PC-9 (cell line): ENCODE measurements at regions not wholly inside any gene's neighbourhood (a gene's known extent, or its start where the extent isn't known, plus 50 kb on each side); places are given as distances from the start of the nearest gene placed in this dataset.

Experiments
- BruUV-seq: library from RNA; stranded (reverse); fragments of 400-500 nt; replicated peaks from 2 replicates; lab custom pipeline; 2021; lab: Mats Ljungman, UMichigan
- CTCF ChIA-PET: fragments of 300-600 bp; sonication (Branson Sonifier 250); formaldehyde crosslinking; loops from one replicate; lab custom pipeline; 2022; ENCODE audit warnings: antibody characterized with exemption; lab: Charles Lee
- POLR2A ChIA-PET: fragments of 300-600 bp; sonication (Branson Sonifier 250); formaldehyde crosslinking; loops from one replicate; lab custom pipeline; 2022; ENCODE audit warnings: antibody characterized with exemption; ENCODE audit not compliant: unreplicated experiment; lab: Charles Lee
- DNase-seq, 2 experiments: peaks; one replicate each; pipeline versions ENCODE4 v3.0.0 to v3.0.0-alpha.2; 2015 to 2022; ENCODE audit warnings: mixed read lengths in 1 of 2
- H2AFZ ChIP-seq: fragments of 200-600 bp; sonication (generic); 2 replicates; pipeline ENCODE4 v1.8.1; 2017; ENCODE audit warnings: antibody characterized with exemption
- H3F3A ChIP-seq: fragments of 200-600 bp; sonication (generic); 2 replicates; pipeline ENCODE4 v1.8.1; 2017; ENCODE audit warnings: antibody characterized with exemption, mild to moderate bottlenecking, low read depth; ENCODE audit not compliant: insufficient read depth
- H3K27ac ChIP-seq: fragments of 200-600 bp; sonication (generic); 2 replicates; pipeline ENCODE4 v1.6.1; 2016; ENCODE audit warnings: mixed run types
- H3K27me3 ChIP-seq: fragments of 200-600 bp; sonication (generic); 2 replicates; pipeline ENCODE4 v1.6.1; 2016; ENCODE audit warnings: low read depth, mixed run types; ENCODE audit not compliant: insufficient read depth
- H3K36me3 ChIP-seq: fragments of 200-600 bp; sonication (generic); 2 replicates; pipeline ENCODE4 v1.6.1; 2016; ENCODE audit warnings: low read depth, mixed run types
- H3K4me1 ChIP-seq: fragments of 200-600 bp; sonication (generic); replicated peaks from 2 replicates; pipeline ENCODE4 v1.6.1; 2016; ENCODE audit warnings: mixed run types; ENCODE audit not compliant: insufficient read depth
- H3K4me2 ChIP-seq: fragments of 200-600 bp; sonication (generic); 2 replicates; pipeline ENCODE4 v1.6.1; 2017; ENCODE audit warnings: mixed run types
- H3K4me3 ChIP-seq: fragments of 200-600 bp; sonication (generic); 2 replicates; pipeline ENCODE4 v1.6.1; 2016; ENCODE audit warnings: mixed run types
- H3K79me2 ChIP-seq: fragments of 200-600 bp; sonication (generic); 2 replicates; pipeline ENCODE4 v1.6.1; 2017; ENCODE audit warnings: low read depth, mixed run types
- H3K9me2 ChIP-seq: fragments of 200-600 bp; sonication (generic); 2 replicates; pipeline ENCODE4 v1.8.1; 2017; ENCODE audit warnings: mild to moderate bottlenecking; ENCODE audit not compliant: insufficient read depth
- H3K9me3 ChIP-seq: fragments of 200-600 bp; sonication (generic); 2 replicates; pipeline ENCODE4 v1.8.1; 2016; ENCODE audit warnings: low read depth; ENCODE audit not compliant: insufficient read depth
- H4K20me1 ChIP-seq: fragments of 200-600 bp; sonication (generic); 2 replicates; pipeline ENCODE4 v1.8.1; 2017; ENCODE audit not compliant: insufficient read depth
- EZH2 ChIP-seq: fragments of 200-600 bp; sonication (generic); IDR thresholded peaks from 2 replicates; pipeline ENCODE4 v1.8.0; 2017; ENCODE audit warnings: antibody characterized with exemption, low read depth
- intact Hi-C: fragments of 100-400 bp; cut with micrococcal nuclease; formaldehyde crosslinking; loops from one replicate; pipeline ENCODE4 v1.10.0; 2022; ENCODE audit not compliant: unreplicated experiment
- TF ChIP-seq, protein P1 (sequence below): fragments of 200-600 bp; sonication (generic); conservative IDR thresholded peaks from 2 replicates; pipeline ENCODE4 v1.6.1; 2017; ENCODE audit warnings: mixed run types, antibody characterized with exemption, mild to moderate bottlenecking, moderate library complexity

DNA sequence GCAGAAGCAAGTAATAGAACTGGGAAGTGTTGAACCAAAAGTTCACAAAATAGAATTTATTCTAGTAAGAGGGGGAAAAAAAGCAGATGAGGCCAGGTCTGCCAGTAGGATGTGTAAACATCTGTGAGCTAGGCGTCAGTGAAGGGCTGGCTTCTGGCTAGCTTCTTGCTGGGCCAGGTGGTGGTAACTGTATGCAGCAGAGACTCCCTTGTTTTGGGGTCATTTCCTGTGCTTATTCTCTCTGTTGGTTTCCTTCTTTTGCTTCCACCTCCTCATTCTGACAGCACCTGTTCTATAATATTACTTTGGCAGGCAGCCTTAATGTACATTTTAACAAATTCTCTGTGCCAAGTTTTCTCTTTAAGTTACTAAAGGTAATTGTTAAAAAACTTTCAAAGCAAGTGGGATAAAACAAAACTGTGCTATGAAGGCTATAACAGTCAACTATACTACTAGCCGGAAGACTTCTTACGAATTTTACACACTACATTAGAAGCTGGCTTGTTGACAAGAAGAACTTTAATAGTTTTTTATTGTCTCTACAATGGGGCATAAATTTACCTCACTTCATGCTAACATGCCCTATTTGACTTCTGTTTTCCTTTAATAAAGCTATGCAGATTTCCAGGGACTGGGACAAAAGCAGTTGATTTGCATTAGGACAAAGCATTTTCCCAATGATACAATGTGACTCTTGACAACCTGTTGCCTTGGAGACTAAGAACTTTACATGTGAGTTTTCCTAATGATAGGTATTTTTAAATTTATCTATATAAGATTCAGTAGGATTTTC, 318.8 kb upstream of the NAALADL2 start:
- no peak for TF ChIP-seq EZH2
- TF ChIP-seq, protein P1, sequence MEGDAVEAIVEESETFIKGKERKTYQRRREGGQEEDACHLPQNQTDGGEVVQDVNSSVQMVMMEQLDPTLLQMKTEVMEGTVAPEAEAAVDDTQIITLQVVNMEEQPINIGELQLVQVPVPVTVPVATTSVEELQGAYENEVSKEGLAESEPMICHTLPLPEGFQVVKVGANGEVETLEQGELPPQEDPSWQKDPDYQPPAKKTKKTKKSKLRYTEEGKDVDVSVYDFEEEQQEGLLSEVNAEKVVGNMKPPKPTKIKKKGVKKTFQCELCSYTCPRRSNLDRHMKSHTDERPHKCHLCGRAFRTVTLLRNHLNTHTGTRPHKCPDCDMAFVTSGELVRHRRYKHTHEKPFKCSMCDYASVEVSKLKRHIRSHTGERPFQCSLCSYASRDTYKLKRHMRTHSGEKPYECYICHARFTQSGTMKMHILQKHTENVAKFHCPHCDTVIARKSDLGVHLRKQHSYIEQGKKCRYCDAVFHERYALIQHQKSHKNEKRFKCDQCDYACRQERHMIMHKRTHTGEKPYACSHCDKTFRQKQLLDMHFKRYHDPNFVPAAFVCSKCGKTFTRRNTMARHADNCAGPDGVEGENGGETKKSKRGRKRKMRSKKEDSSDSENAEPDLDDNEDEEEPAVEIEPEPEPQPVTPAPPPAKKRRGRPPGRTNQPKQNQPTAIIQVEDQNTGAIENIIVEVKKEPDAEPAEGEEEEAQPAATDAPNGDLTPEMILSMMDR, result no peak
- no peak for DNase-seq
- intact Hi-C loops, result loop anchor here (10.0 kb wide), 1 partner anchor 284 kb away; no protein-coding TSS in a partner anchor
- Histone ChIP-seq H3F3A (no peaks in the 10 kb centered on the region), H2AFZ (no peak overlapping the region; the same call in 1 of the 2 replicates), H3K9me2 (no peaks in the 10 kb centered on the region; the same call in 1 of the 2 replicates), H3K79me2 (no peaks in the 10 kb centered on the region), H3K4me1 (no peaks in the 10 kb centered on the region), H3K36me3 (no peaks in the 10 kb centered on the region), H3K27ac (no peak overlapping the region), H3K9me3 (no peaks in the 10 kb centered on the region), H3K4me2 (no peak overlapping the region), H4K20me1 (no peaks in the 10 kb centered on the region), H3K4me3 (no peak overlapping the region), H3K27me3 (no peaks in the 10 kb centered on the region)
- POLR2A ChIA-PET, result no interaction called here
- no TSS peak for BruUV-seq
- CTCF ChIA-PET, result no interaction called here

DNA sequence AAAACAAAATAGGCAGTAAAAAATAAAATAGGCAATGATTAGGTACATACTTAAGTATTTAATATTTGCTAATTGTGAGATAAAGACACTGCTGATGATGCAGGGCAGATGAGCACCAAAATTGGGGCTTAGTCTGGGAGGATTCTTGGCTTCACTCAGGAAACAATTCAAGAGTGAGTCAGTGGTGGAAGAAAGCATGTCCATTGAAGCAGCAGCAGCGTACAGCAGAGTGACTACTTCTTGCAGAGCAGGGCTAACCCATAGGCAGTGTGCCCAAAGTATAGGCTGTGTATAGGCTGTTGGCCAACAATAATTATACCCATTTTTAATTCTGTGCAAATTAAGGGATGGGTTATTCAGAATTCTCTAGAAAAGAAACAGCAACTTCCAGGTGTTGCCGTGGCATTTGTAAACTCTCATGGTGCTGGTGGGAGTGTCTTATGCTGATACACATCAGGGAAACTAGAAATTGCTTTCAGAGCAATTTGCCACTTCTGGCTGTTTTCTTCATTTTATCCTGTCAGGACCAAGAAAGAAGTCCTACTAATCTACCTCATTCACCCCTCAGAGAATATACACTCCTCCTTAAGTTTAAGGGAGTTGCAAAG, 317.3 kb upstream of the NAALADL2 start:
- no peak overlapping the region for H2AFZ ChIP-seq
- no peaks in the 10 kb centered on the region for H3F3A ChIP-seq
- ChIA-PET POLR2A (no interaction called here), CTCF (no interaction called here)
- no peaks in the 10 kb centered on the region for H3K27me3 ChIP-seq
- no peaks in the 10 kb centered on the region for H3K9me3 ChIP-seq
- H3K4me2 ChIP-seq, result no peak overlapping the region
- no peaks in the 10 kb centered on the region for H3K79me2 ChIP-seq
- no peaks in the 10 kb centered on the region; the same call in 1 of the 2 replicates for H3K9me2 ChIP-seq
- intact Hi-C loops, result loop anchor here (10.0 kb wide), 1 partner anchor 283 kb away; no protein-coding TSS in a partner anchor
- DNase-seq, result no peak
- TF ChIP-seq EZH2, result no peak
- TF ChIP-seq, protein P1, result no peak
- no peaks in the 10 kb centered on the region for H3K4me1 ChIP-seq
- no peak overlapping the region for H3K27ac ChIP-seq
- no peaks in the 10 kb centered on the region for H4K20me1 ChIP-seq
- H3K36me3 ChIP-seq, result no peaks in the 10 kb centered on the region
- H3K4me3 ChIP-seq, result no peak overlapping the region
- BruUV-seq, result no TSS peak

DNA sequence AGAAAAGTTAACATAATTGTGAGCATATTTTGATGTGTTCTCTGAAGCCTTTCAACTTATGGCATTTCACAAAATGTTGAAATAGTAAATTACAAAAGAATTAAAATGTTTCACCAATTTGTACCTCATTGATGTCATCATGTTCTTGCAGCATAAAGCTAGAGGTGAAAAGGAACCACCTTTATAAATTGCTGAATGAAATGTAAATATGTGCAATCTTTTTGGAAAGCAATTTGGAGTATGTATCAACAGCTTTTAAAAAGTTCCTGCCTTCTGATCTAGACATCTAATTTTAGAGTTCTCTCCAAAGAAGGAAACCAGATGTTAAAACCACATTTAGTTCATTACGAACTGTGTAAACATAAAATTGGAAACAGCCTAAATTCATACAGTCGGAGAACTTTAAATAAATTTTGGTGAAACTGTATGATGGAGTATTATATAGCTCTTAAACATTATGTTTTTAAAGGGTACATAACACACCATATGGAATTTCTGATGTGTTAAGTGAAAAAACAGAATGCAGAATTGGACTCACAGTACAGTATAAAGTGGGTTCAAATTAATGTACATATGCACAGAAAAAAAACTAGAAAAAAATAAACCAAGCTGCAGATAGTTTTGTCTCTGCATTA, 311.2 kb upstream of the NAALADL2 start:
- Histone ChIP-seq H3K27me3 (no peaks in the 10 kb centered on the region), H3K4me2 (no peak overlapping the region), H3F3A (no peaks in the 10 kb centered on the region), H4K20me1 (no peaks in the 10 kb centered on the region), H3K79me2 (no peaks in the 10 kb centered on the region), H3K9me2 (no peaks in the 10 kb centered on the region; the same call in 1 of the 2 replicates), H3K36me3 (no peaks in the 10 kb centered on the region), H3K4me1 (no peaks in the 10 kb centered on the region), H3K27ac (no peak overlapping the region), H3K9me3 (no peaks in the 10 kb centered on the region), H2AFZ (no peak overlapping the region), H3K4me3 (no peak overlapping the region)
- no peak for DNase-seq
- POLR2A ChIA-PET, result interaction anchor here (0.5 kb wide), 1 partner anchor 711 kb away, joined by 12 read pairs; no protein-coding TSS in a partner anchor
- intact Hi-C loops, result loop anchor here (10.0 kb wide), 1 partner anchor 277 kb away; no protein-coding TSS in a partner anchor
- CTCF ChIA-PET, result no interaction called here
- BruUV-seq, result no TSS peak
- TF ChIP-seq EZH2, result no peak
- TF ChIP-seq, protein P1, result no peak
